GM13976 (cell line): ENCODE measurements at regions not wholly inside any gene's neighbourhood (a gene's known extent, or its start where the extent isn't known, plus 50 kb on each side); places are given as distances from the start of the nearest gene placed in this dataset.

Experiments used
- DNase-seq: peaks from one replicate; pipeline ENCODE4 v3.0.0; 2012; ENCODE audit warnings: low spot score
- CTCF ChIP-seq: IDR thresholded peaks from 2 replicates; pipeline ENCODE4 v1.5.1; 2012; ENCODE audit warnings: borderline replicate concordance, mild to moderate bottlenecking; ENCODE audit not compliant: insufficient read depth; ENCODE audit errors: extremely low read depth, missing control alignments, control extremely low read depth
- in situ Hi-C: fragments of 300-500 bp; cut with MboI; formaldehyde crosslinking; loops from one replicate; pipeline ENCODE4 v1.12.0; 2022; ENCODE audit warnings: low sequenced_read_pairs, mixed read lengths, inconsistent platforms; ENCODE audit not compliant: unreplicated experiment

DNA sequence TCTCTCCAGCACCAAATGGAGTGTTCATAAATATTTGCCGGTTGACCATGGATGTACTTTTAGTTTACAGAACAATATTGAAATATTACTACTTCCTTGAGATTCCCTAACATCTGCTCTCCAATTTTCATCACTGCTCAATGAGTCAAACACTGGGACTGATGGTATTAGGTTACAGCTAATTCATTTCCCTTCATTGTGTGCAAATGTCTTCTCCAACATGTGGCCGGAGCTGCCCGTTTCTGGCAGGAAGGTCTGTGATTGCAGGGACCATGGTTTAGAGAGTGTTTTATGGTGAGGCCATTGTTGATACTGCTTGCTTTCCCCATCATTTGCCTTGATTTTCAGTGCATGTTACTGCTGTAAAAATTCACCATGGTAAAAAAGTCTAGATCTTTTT is 209.3 kb downstream of the HS3ST3B1 start:
- in situ Hi-C loops, result no loop called here
- no peak for DNase-seq
- TF ChIP-seq CTCF, result no peak

- no peak for TF ChIP-seq CTCF
- no peak for DNase-seq
- in situ Hi-C loops, result no loop called here
Measured at GRCh38 chr17:14508156-14508555, 207.3 kb downstream of the HS3ST3B1 start.

DNA sequence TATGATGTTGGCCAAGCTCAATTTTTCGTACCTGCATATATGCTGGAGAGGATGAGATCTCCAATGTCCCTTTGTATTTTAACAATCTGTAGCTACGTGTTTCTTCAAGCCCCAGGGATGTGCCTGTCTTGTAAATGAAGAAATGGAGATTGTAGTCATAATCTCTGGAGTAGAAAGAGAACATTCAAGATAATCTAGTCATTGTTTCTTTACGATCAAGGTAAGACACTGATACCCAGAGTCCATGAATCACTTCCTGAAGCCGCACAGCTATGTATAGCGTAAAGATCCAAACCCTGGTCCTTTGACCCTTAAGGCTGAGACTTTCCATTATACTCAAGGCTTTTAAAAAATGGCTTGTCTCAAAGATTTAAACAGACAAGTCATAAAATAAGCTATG is 205.5 kb downstream of the HS3ST3B1 start:
- TF ChIP-seq CTCF, result no peak
- in situ Hi-C loops, result no loop called here
- no peak for DNase-seq

DNA sequence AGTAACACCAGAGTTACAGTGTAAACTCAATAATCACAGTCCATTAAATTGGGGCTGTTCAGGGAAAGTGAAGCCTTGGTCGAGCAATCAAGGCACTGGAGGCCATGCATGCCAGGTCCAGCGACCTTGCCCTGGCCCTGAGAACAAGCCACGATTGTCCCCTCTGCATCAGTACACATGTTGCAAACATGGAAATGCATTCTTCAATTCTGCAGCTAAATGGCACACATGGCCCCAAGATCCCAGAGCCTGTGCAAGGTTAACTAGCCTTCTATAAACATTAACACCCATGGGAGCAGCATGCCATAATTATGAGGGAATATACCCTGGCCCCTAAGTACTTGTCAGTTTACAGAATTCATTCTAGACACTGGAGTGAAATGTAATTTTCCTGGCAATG is 204.7 kb downstream of the HS3ST3B1 start:
- in situ Hi-C loops, result no loop called here
- DNase-seq, result no peak
- TF ChIP-seq CTCF, result no peak

GRCh38 chr17:14499976-14500375 is 199.1 kb downstream of the HS3ST3B1 start:
- DNase-seq, result no peak
- no peak for TF ChIP-seq CTCF
- in situ Hi-C loops, result no loop called here

- in situ Hi-C loops, result no loop called here
- TF ChIP-seq CTCF, result no peak
- no peak for DNase-seq
Measured at GRCh38 chr17:14498812-14499211, 197.9 kb downstream of the HS3ST3B1 start.

DNA sequence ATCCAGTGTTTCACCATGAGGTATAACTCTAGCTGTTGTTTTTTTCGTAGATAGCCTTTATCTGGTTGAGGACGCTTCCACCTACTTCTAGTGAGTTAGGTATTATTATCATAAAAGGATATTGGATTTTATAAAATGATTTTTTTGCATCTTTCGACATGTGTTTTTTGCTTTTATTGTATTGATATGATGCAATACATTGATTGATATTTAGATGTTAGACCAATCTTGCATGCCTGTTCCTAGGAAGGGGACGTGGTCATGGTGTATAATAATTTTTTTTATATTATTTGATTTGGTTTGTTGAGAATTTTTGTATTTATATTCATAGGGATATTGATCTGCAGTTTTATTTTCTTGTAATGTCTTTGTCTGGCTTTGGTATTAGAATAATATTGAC is 193.3 kb downstream of the HS3ST3B1 start:
- no peak for TF ChIP-seq CTCF
- no peak for DNase-seq
- in situ Hi-C loops, result no loop called here
